Uterus (tissue), 3 donors: ENCODE measurements at regions not wholly inside any gene's neighbourhood (a gene's known extent, or its start where the extent isn't known, plus 50 kb on each side); places are given as distances from the start of the nearest gene placed in this dataset.
A peak's percentile ranks its signal among the peaks of the same experiment; 100 is the strongest.

ENCODE experiments used
- DNase-seq, 2 donors: peaks; one replicate each; pipeline ENCODE4 v3.0.0-alpha.2; 2019 to 2020
- H3K27ac ChIP-seq, 2 donors: fragments of 200-600 bp; sonication (generic); 1 replicate in 1 of 2; 2 replicates in 1 of 2; pipeline ENCODE4 v1.5.1; 2016 to 2018
- H3K27me3 ChIP-seq, 2 donors: fragments of 200-600 bp; sonication (generic); one replicate each; pipeline ENCODE4 v1.5.1; 2018 to 2019; ENCODE audit warnings: control low read depth in 1 of 2
- H3K36me3 ChIP-seq, 2 donors: fragments of 200-600 bp; sonication (generic); one replicate each; pipeline ENCODE4 v1.5.1; 2019; ENCODE audit warnings: control low read depth in 1 of 2
- H3K4me1 ChIP-seq, 2 donors: fragments of 200-600 bp; sonication (generic); one replicate each; pipeline ENCODE4 v1.5.1; 2018 to 2019; ENCODE audit warnings: control low read depth in 1 of 2
- H3K4me3 ChIP-seq, 2 donors: fragments of 200-600 bp; sonication (generic); 1 replicate in 1 of 2; 2 replicates in 1 of 2; pipeline ENCODE4 v1.5.1; 2018 to 2019; ENCODE audit warnings: mild to moderate bottlenecking in 1 of 2
- H3K9me3 ChIP-seq, 2 donors: fragments of 200-600 bp; sonication (generic); one replicate each; pipeline ENCODE4 v1.5.1; 2019; ENCODE audit warnings: control low read depth in 1 of 2
- CTCF ChIP-seq, 4 experiments: fragments of 200-600 bp in 2 of 4; fragments of 450-650 bp in 2 of 4; sonication (generic) in 2 of 4; IDR thresholded peaks; one replicate each; pipeline ENCODE4 v1.5.1; 2016 to 2019; ENCODE audit warnings: antibody characterized with exemption in 4 of 4, mild to moderate bottlenecking in 2 of 4, moderate library complexity in 1 of 4
- POLR2A ChIP-seq, 2 donors: fragments of 450-650 bp; IDR thresholded peaks; one replicate each; pipeline ENCODE4 v1.6.1; 2016; ENCODE audit warnings: antibody characterized with exemption in 2 of 2, mild to moderate bottlenecking in 1 of 2, moderate library complexity in 1 of 2
- intact Hi-C: fragments of 100-400 bp; cut with DNase I; formaldehyde crosslinking; loops from one replicate; pipeline ENCODE4 v1.15.1; 2023; ENCODE audit warnings: low total_unique reads
- donor health status: DM: yes; HTN: yes; CAD: no.

- H3K36me3 ChIP-seq = no peaks in the 10 kb centered on the region
- intact Hi-C loops = no loop called here
- no peaks in the 10 kb centered on the region for H3K4me1 ChIP-seq
- TF ChIP-seq CTCF (IDR thresholded peaks at IDR 0.05) (no peak), POLR2A (IDR thresholded peaks at IDR 0.05) (no peak)
- no peaks in the 10 kb centered on the region for H3K27me3 ChIP-seq
- H3K4me3 ChIP-seq = no peak overlapping the region
- peak; percentile 61 to 70 for DNase-seq
- no peaks in the 10 kb centered on the region for H3K9me3 ChIP-seq
- H3K27ac ChIP-seq = peak overlapping the region in 1 of 2 donors; percentile 36
These were observed 220.4 kb downstream of the SPRY1 start for GRCh38 chr4:123616951-123617461.

- no peak for TF ChIP-seq POLR2A (IDR thresholded peaks at IDR 0.05)
- TF ChIP-seq CTCF (IDR thresholded peaks at IDR 0.05) = no peak
- Histone ChIP-seq H3K9me3 (no peaks in the 10 kb centered on the region), H3K4me3 (no peak overlapping the region), H3K27ac (no peak overlapping the region), H3K36me3 (no peaks in the 10 kb centered on the region), H3K4me1 (no peaks in the 10 kb centered on the region), H3K27me3 (no peaks in the 10 kb centered on the region)
- intact Hi-C loops = no loop called here
- DNase-seq = no peak
These were observed 221.2 kb downstream of the SPRY1 start for GRCh38 chr4:123617791-123618190.

GRCh38 chr4:123618606-123619005 is 222.0 kb downstream of the SPRY1 start:
- Histone ChIP-seq H3K27ac (no peak overlapping the region), H3K9me3 (no peaks in the 10 kb centered on the region), H3K36me3 (no peaks in the 10 kb centered on the region), H3K4me1 (no peaks in the 10 kb centered on the region), H3K4me3 (no peak overlapping the region), H3K27me3 (no peaks in the 10 kb centered on the region)
- intact Hi-C loops = no loop called here
- no peak for TF ChIP-seq POLR2A (IDR thresholded peaks at IDR 0.05)
- TF ChIP-seq CTCF (IDR thresholded peaks at IDR 0.05) = no peak
- no peak for DNase-seq

GRCh38 chr4:123619326-123619725 is 222.7 kb downstream of the SPRY1 start:
- Histone ChIP-seq H3K9me3 (no peaks in the 10 kb centered on the region), H3K4me1 (no peaks in the 10 kb centered on the region), H3K27ac (no peak overlapping the region), H3K4me3 (no peak overlapping the region), H3K36me3 (no peaks in the 10 kb centered on the region), H3K27me3 (no peaks in the 10 kb centered on the region)
- no peak for DNase-seq
- intact Hi-C loops = no loop called here
- TF ChIP-seq CTCF (IDR thresholded peaks at IDR 0.05) = no peak
- TF ChIP-seq POLR2A (IDR thresholded peaks at IDR 0.05) = no peak

GRCh38 chr4:123619895-123620294 is 223.3 kb downstream of the SPRY1 start:
- H3K27me3 ChIP-seq = no peaks in the 10 kb centered on the region
- TF ChIP-seq POLR2A (IDR thresholded peaks at IDR 0.05) (no peak), CTCF (IDR thresholded peaks at IDR 0.05) (no peak)
- H3K27ac ChIP-seq = no peak overlapping the region
- H3K4me3 ChIP-seq = no peak overlapping the region
- no peak for DNase-seq
- no peaks in the 10 kb centered on the region for H3K36me3 ChIP-seq
- no peaks in the 10 kb centered on the region for H3K4me1 ChIP-seq
- intact Hi-C loops = no loop called here
- H3K9me3 ChIP-seq = no peaks in the 10 kb centered on the region
